ENCODE measurements at regions not wholly inside any gene's neighbourhood (a gene's known extent, or its start where the extent isn't known, plus 50 kb on each side); places are given as distances from the start of the nearest gene placed in this dataset.
A peak's percentile ranks its signal among the peaks of the same experiment; 100 is the strongest.
"Not testable (repeated sequence)": the region's sequence is repeated elsewhere in the genome, so short reads cannot be mapped to it uniquely, and the experiment has no call there.

GRCh38 chr16:6735631-6736030, 597.0 kb upstream of the RBFOX1 start:
- Histone ChIP-seq H3K27me3 (no peaks in the 10 kb centered on the region), H3K36me3 (ENCODE audit: low read depth, missing control alignments) (no peaks in the 10 kb centered on the region), H3K4me1 (no peaks in the 10 kb centered on the region), H3K27ac (no peak overlapping the region), H3K4me3 (no peak overlapping the region), H3K9me3 (no peaks in the 10 kb centered on the region)
- TF ChIP-seq POLR2A (IDR thresholded peaks at IDR 0.05) (no peak), CTCF (IDR thresholded peaks at IDR 0.05) (no peak)
- intact Hi-C loops (cut with DNase I; ENCODE audit: low total_unique reads) = no loop called here
- DNase-seq = no peak
- 20 to 28% methylated on average over 3 of the region's 3 CpGs for WGBS, 2 donors

- intact Hi-C loops (cut with DNase I; ENCODE audit: low total_unique reads) = no loop called here
- no peaks in the 10 kb centered on the region for H3K36me3 ChIP-seq (ENCODE audit: low read depth, missing control alignments)
- no peaks in the 10 kb centered on the region for H3K4me1 ChIP-seq
- 61 to 66% methylated on average over 4 of the region's 4 CpGs for WGBS, 2 donors
- H3K27me3 ChIP-seq = no peaks in the 10 kb centered on the region
- no peak for TF ChIP-seq CTCF (IDR thresholded peaks at IDR 0.05)
- no peak for TF ChIP-seq POLR2A (IDR thresholded peaks at IDR 0.05)
- H3K27ac ChIP-seq = no peak overlapping the region
- no peaks in the 10 kb centered on the region for H3K9me3 ChIP-seq
- no peak for DNase-seq
- H3K4me3 ChIP-seq = no peak overlapping the region
Measured at GRCh38 chr16:6732166-6732565, 600.5 kb upstream of the RBFOX1 start.

GRCh38 chr16:6728381-6728780, 604.3 kb upstream of the RBFOX1 start:
- no peak for DNase-seq

GRCh38 chr16:6726621-6727020, 606.0 kb upstream of the RBFOX1 start:
- intact Hi-C loops (cut with DNase I; ENCODE audit: low total_unique reads) = no loop called here
- H3K9me3 ChIP-seq = no peaks in the 10 kb centered on the region
- no peaks in the 10 kb centered on the region for H3K27me3 ChIP-seq
- no peak overlapping the region for H3K4me3 ChIP-seq
- TF ChIP-seq CTCF (IDR thresholded peaks at IDR 0.05) = no peak
- TF ChIP-seq POLR2A (IDR thresholded peaks at IDR 0.05) = no peak
- no peaks in the 10 kb centered on the region for H3K36me3 ChIP-seq (ENCODE audit: low read depth, missing control alignments)
- H3K27ac ChIP-seq = no peak overlapping the region
- WGBS, 2 donors = 63% methylated on average over 4 of the region's 4 CpGs
- DNase-seq = no peak
- H3K4me1 ChIP-seq = no peaks in the 10 kb centered on the region

More at GRCh38 chr16:6728381-6728780, 604.3 kb upstream of the RBFOX1 start:
- H3K4me3 ChIP-seq = no peak overlapping the region
- H3K9me3 ChIP-seq = no peaks in the 10 kb centered on the region
- intact Hi-C loops (cut with DNase I; ENCODE audit: low total_unique reads) = no loop called here
- H3K36me3 ChIP-seq (ENCODE audit: low read depth, missing control alignments) = no peaks in the 10 kb centered on the region
- H3K27me3 ChIP-seq = no peaks in the 10 kb centered on the region
- TF ChIP-seq POLR2A (IDR thresholded peaks at IDR 0.05) (no peak), CTCF (IDR thresholded peaks at IDR 0.05) (no peak)
- no peaks in the 10 kb centered on the region for H3K4me1 ChIP-seq
- H3K27ac ChIP-seq = no peak overlapping the region
- WGBS, 2 donors = 68 to 81% methylated on average over 3 of the region's 3 CpGs

GRCh38 chr16:6725634-6726331, 606.9 kb upstream of the RBFOX1 start:
- intact Hi-C loops (cut with DNase I; ENCODE audit: low total_unique reads) = no loop called here
- no peak for DNase-seq
- H3K9me3 ChIP-seq = no peaks in the 10 kb centered on the region
- no peaks in the 10 kb centered on the region for H3K27me3 ChIP-seq
- no peaks in the 10 kb centered on the region for H3K36me3 ChIP-seq (ENCODE audit: low read depth, missing control alignments)
- H3K27ac ChIP-seq = no peak overlapping the region
- H3K4me1 ChIP-seq = no peaks in the 10 kb centered on the region
- WGBS, 2 donors = 37 to 41% methylated on average over 7 of the region's 7 CpGs
- H3K4me3 ChIP-seq = no peak overlapping the region
- no peak for TF ChIP-seq POLR2A (IDR thresholded peaks at IDR 0.05)
- TF ChIP-seq CTCF (IDR thresholded peaks at IDR 0.05) = peak in 1 of 3 experiments; percentile 13

- H3K4me1 ChIP-seq; H3K36me3 ChIP-seq (ENCODE audit: low read depth, missing control alignments); H3K27me3 ChIP-seq; H3K27ac ChIP-seq; H3K4me3 ChIP-seq; DNase-seq; intact Hi-C loops (cut with DNase I; ENCODE audit: low total_unique reads); H3K9me3 ChIP-seq: not testable (repeated sequence)
- WGBS, 2 donors = 73 to 86% methylated on average over 10 of the region's 10 CpGs
Measured at GRCh38 chr16:6725206-6725605, 607.4 kb upstream of the RBFOX1 start.
